ENCODE measurements at regions not wholly inside any gene's neighbourhood (a gene's known extent, or its start where the extent isn't known, plus 50 kb on each side); places are given as distances from the start of the nearest gene placed in this dataset.

- no peak overlapping the region for H3K4me2 ChIP-seq (ENCODE audit: low read length)
- H3K9me3 ChIP-seq (ENCODE audit: insufficient read depth, low read length) = peaks cover 6% of the 10 kb centered on the region; the same call in 1 of the 2 replicates
- no peak overlapping the region; the same call in 1 of the 2 replicates for H2AFZ ChIP-seq (ENCODE audit: low read depth, low read length)
- no peak overlapping the region for H3K4me3 ChIP-seq (ENCODE audit: low read length)
- H3K4me1 ChIP-seq (ENCODE audit: low read length) = no peaks in the 10 kb centered on the region
- H3K36me3 ChIP-seq (replicated peaks; ENCODE audit: low read depth, low read length) = no peaks in the 10 kb centered on the region
- H3K9ac ChIP-seq (ENCODE audit: low read length) = no peak overlapping the region
- H3K27ac ChIP-seq (ENCODE audit: low read length) = no peak overlapping the region
- no peaks in the 10 kb centered on the region for H3K27me3 ChIP-seq (ENCODE audit: low read depth, low read length)
- H4K20me1 ChIP-seq (ENCODE audit: insufficient read depth, low read length) = no peaks in the 10 kb centered on the region
- H3K79me2 ChIP-seq (ENCODE audit: low read length) = no peaks in the 10 kb centered on the region
- no peak for TF ChIP-seq EZH2phosphoT487 (IDR thresholded peaks at IDR 0.05; ENCODE audit: low read depth)
- no peak for TF ChIP-seq CTCF (IDR thresholded peaks at IDR 0.05; ENCODE audit: low read depth, low read length)
Observed at GRCh38 chr20:11429889-11430519, 487.7 kb upstream of the BTBD3 start.

- Histone ChIP-seq H3K79me2 (ENCODE audit: low read length) (no peaks in the 10 kb centered on the region), H3K9me3 (ENCODE audit: insufficient read depth, low read length) (peaks cover 6% of the 10 kb centered on the region; the same call in 1 of the 2 replicates), H3K9ac (ENCODE audit: low read length) (no peak overlapping the region), H3K4me2 (ENCODE audit: low read length) (no peak overlapping the region), H3K4me3 (ENCODE audit: low read length) (no peak overlapping the region), H4K20me1 (ENCODE audit: insufficient read depth, low read length) (no peaks in the 10 kb centered on the region), H3K36me3 (replicated peaks; ENCODE audit: low read depth, low read length) (no peaks in the 10 kb centered on the region), H3K27me3 (ENCODE audit: low read depth, low read length) (no peaks in the 10 kb centered on the region), H3K4me1 (ENCODE audit: low read length) (no peaks in the 10 kb centered on the region), H2AFZ (ENCODE audit: low read depth, low read length) (no peak overlapping the region), H3K27ac (ENCODE audit: low read length) (no peak overlapping the region)
- TF ChIP-seq EZH2phosphoT487 (IDR thresholded peaks at IDR 0.05; ENCODE audit: low read depth) (no peak), CTCF (IDR thresholded peaks at IDR 0.05; ENCODE audit: low read depth, low read length) (no peak)
Observed at GRCh38 chr20:11430652-11431051, 487.0 kb upstream of the BTBD3 start.

- H3K27me3 ChIP-seq (ENCODE audit: low read depth, low read length) = no peaks in the 10 kb centered on the region
- no peak overlapping the region for H2AFZ ChIP-seq (ENCODE audit: low read depth, low read length)
- TF ChIP-seq CTCF (IDR thresholded peaks at IDR 0.05; ENCODE audit: low read depth, low read length) = no peak
- TF ChIP-seq EZH2phosphoT487 (IDR thresholded peaks at IDR 0.05; ENCODE audit: low read depth) = no peak
- peaks cover 6% of the 10 kb centered on the region; the same call in 1 of the 2 replicates for H3K9me3 ChIP-seq (ENCODE audit: insufficient read depth, low read length)
- no peak overlapping the region for H3K9ac ChIP-seq (ENCODE audit: low read length)
- H3K36me3 ChIP-seq (replicated peaks; ENCODE audit: low read depth, low read length) = no peaks in the 10 kb centered on the region
- H3K4me3 ChIP-seq (ENCODE audit: low read length) = no peak overlapping the region
- no peaks in the 10 kb centered on the region for H3K4me1 ChIP-seq (ENCODE audit: low read length)
- no peak overlapping the region for H3K27ac ChIP-seq (ENCODE audit: low read length)
- H4K20me1 ChIP-seq (ENCODE audit: insufficient read depth, low read length) = no peaks in the 10 kb centered on the region
- H3K79me2 ChIP-seq (ENCODE audit: low read length) = no peaks in the 10 kb centered on the region
- no peak overlapping the region for H3K4me2 ChIP-seq (ENCODE audit: low read length)
Observed at GRCh38 chr20:11431621-11432020, 486.1 kb upstream of the BTBD3 start.

GRCh38 chr20:11432407-11432806 is 485.3 kb upstream of the BTBD3 start:
- Histone ChIP-seq H4K20me1 (ENCODE audit: insufficient read depth, low read length) (no peaks in the 10 kb centered on the region), H2AFZ (ENCODE audit: low read depth, low read length) (no peak overlapping the region), H3K9ac (ENCODE audit: low read length) (no peak overlapping the region), H3K4me2 (ENCODE audit: low read length) (no peak overlapping the region), H3K27me3 (ENCODE audit: low read depth, low read length) (no peaks in the 10 kb centered on the region), H3K4me3 (ENCODE audit: low read length) (no peak overlapping the region), H3K36me3 (replicated peaks; ENCODE audit: low read depth, low read length) (no peaks in the 10 kb centered on the region), H3K79me2 (ENCODE audit: low read length) (no peaks in the 10 kb centered on the region), H3K27ac (ENCODE audit: low read length) (no peak overlapping the region), H3K9me3 (ENCODE audit: insufficient read depth, low read length) (peaks cover 6% of the 10 kb centered on the region; the same call in 1 of the 2 replicates), H3K4me1 (ENCODE audit: low read length) (no peaks in the 10 kb centered on the region)
- TF ChIP-seq CTCF (IDR thresholded peaks at IDR 0.05; ENCODE audit: low read depth, low read length) (no peak), EZH2phosphoT487 (IDR thresholded peaks at IDR 0.05; ENCODE audit: low read depth) (no peak)

Data from OCI-LY3 (cell line).